PFSK-1 (cell line): ENCODE measurements at regions not wholly inside any gene's neighbourhood (a gene's known extent, or its start where the extent isn't known, plus 50 kb on each side); places are given as distances from the start of the nearest gene placed in this dataset.

ENCODE experiments used
- POLR2AphosphoS5 ChIP-seq: IDR thresholded peaks from 2 replicates; pipeline ENCODE4 v1.6.1; 2012; ENCODE audit warnings: low read depth, mild to moderate bottlenecking, control low read depth, low read length, moderate library complexity
- TAF1 ChIP-seq: IDR thresholded peaks from 2 replicates; pipeline ENCODE4 v1.6.1; 2012; ENCODE audit warnings: low read length, control low read depth, borderline replicate concordance; ENCODE audit not compliant: insufficient read depth
- TF ChIP-seq, protein P1 (sequence below), 2 experiments: IDR thresholded peaks; 2 replicates each; pipeline versions ENCODE4 v1.6.1 to v1.8.0; 2011 to 2012; ENCODE audit warnings: low read depth in 2 of 2, low read length in 2 of 2, control low read depth in 1 of 2, inconsistent platforms in 1 of 2, mild to moderate bottlenecking in 1 of 2, moderate library complexity in 1 of 2; ENCODE audit not compliant: insufficient read depth in 1 of 2

DNA sequence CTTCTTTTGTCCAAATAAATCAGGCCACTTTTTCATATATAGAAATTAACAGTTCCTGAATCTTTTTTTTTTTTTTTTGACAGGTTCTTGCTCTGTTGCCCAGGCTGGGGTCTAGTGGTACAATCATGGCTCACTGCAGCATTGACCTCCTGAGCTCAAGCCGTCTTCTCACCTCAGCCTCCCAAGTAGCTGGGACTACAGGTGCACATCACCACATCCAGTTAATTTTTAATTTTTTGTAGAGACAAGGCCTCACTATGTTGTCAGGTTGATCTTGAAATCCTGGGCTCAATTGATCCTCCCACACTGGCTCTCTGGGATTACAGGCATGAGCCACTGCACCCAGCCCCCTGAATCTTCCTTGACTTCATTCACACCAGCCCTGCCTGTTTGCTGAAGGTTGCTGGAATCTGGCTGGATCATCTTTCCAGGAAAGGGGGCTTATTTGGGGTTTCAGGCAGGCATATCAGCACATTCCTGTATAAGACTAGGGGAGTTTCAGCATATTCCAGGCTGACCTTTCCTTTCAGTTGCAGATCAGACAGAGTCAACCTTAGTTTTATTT, 78.2 kb upstream of the ARHGAP29 start:
- TF ChIP-seq, protein P1, sequence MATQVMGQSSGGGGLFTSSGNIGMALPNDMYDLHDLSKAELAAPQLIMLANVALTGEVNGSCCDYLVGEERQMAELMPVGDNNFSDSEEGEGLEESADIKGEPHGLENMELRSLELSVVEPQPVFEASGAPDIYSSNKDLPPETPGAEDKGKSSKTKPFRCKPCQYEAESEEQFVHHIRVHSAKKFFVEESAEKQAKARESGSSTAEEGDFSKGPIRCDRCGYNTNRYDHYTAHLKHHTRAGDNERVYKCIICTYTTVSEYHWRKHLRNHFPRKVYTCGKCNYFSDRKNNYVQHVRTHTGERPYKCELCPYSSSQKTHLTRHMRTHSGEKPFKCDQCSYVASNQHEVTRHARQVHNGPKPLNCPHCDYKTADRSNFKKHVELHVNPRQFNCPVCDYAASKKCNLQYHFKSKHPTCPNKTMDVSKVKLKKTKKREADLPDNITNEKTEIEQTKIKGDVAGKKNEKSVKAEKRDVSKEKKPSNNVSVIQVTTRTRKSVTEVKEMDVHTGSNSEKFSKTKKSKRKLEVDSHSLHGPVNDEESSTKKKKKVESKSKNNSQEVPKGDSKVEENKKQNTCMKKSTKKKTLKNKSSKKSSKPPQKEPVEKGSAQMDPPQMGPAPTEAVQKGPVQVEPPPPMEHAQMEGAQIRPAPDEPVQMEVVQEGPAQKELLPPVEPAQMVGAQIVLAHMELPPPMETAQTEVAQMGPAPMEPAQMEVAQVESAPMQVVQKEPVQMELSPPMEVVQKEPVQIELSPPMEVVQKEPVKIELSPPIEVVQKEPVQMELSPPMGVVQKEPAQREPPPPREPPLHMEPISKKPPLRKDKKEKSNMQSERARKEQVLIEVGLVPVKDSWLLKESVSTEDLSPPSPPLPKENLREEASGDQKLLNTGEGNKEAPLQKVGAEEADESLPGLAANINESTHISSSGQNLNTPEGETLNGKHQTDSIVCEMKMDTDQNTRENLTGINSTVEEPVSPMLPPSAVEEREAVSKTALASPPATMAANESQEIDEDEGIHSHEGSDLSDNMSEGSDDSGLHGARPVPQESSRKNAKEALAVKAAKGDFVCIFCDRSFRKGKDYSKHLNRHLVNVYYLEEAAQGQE (IDR thresholded peaks at IDR 0.05; ENCODE audit: insufficient read depth in 1 of 2, low read depth in 2 of 2, low read length in 2 of 2), result no peak
- no peak for TF ChIP-seq POLR2AphosphoS5
- TF ChIP-seq TAF1, result no peak
